Cerebellar nuclear complex (tissue), 1 donor: ENCODE measurements at regions not wholly inside any gene's neighbourhood (a gene's known extent, or its start where the extent isn't known, plus 50 kb on each side); places are given as distances from the start of the nearest gene placed in this dataset.
"Not testable (repeated sequence)": the region's sequence is repeated elsewhere in the genome, so short reads cannot be mapped to it uniquely, and the experiment has no call there.

ENCODE experiments used
- DNase-seq, 2 experiments: peaks; one replicate each; lab custom pipeline; 2025; lab: John Stamatoyannopoulos, UW

GRCh38 chr1:228669242-228669585 lies 66.1 kb upstream of the RHOU start:
- DNase-seq = no peak

GRCh38 chr1:228681076-228681565 lies 54.2 kb upstream of the RHOU start:
- not testable (repeated sequence) for DNase-seq

- DNase-seq = no peak
These were observed 51.9 kb upstream of the RHOU start for GRCh38 chr1:228683428-228683827.

- DNase-seq = no peak
These were observed 50.7 kb upstream of the RHOU start for GRCh38 chr1:228684607-228685006.

- DNase-seq = no peak
These were observed 50.1 kb upstream of the RHOU start for GRCh38 chr1:228685081-228685660.
